ENCODE measurements at regions not wholly inside any gene's neighbourhood (a gene's known extent, or its start where the extent isn't known, plus 50 kb on each side); places are given as distances from the start of the nearest gene placed in this dataset.

- Histone ChIP-seq H3K9me1 (replicated peaks; ENCODE audit: control insufficient read depth, extremely low read depth, insufficient read depth, low read length) (no peaks in the 10 kb centered on the region), H3K27me3 (ENCODE audit: control insufficient read depth in 2 of 2, insufficient read depth in 2 of 2, low read length in 2 of 2) (no peaks in the 10 kb centered on the region)
These were observed 485.3 kb downstream of the PSAT1 start for GRCh38 chr9:78782234-78782633.

More at GRCh38 chr9:78782234-78782633, 485.3 kb downstream of the PSAT1 start:
- CTCF ChIA-PET: no interaction called here
- H3K4me2 ChIP-seq (ENCODE audit: insufficient read depth, low read length): no peak overlapping the region
- dilution Hi-C loops (cut with MboI; ENCODE audit: extremely low pct_ligation_motif_present, low sequenced_read_pairs): no loop called here
- H3K4me3 ChIP-seq (replicated peaks in 1 of 3; ENCODE audit: insufficient read depth in 1 of 3, low read depth in 1 of 3, low read length in 3 of 3): no peak overlapping the region
- TF ChIP-seq MAX (IDR thresholded peaks at IDR 0.05; ENCODE audit: insufficient read depth, insufficient read length) (no peak), FOS (IDR thresholded peaks at IDR 0.05; ENCODE audit: borderline replicate concordance, insufficient read depth, low read length) (no peak), POLR2A (IDR thresholded peaks at IDR 0.05; ENCODE audit: low read depth, low read length) (no peak), CTCF (IDR thresholded peaks at IDR 0.05; ENCODE audit: extremely low read depth in 1 of 2, insufficient read depth in 1 of 2, low read depth in 1 of 2, low read length in 2 of 2) (no peak), JUN (IDR thresholded peaks at IDR 0.05; ENCODE audit: borderline replicate concordance, insufficient read depth, insufficient read length, low read depth) (no peak), POLR2AphosphoS5 (IDR thresholded peaks at IDR 0.05; ENCODE audit: insufficient read depth, low read depth, low read length) (no peak), MYC (IDR thresholded peaks at IDR 0.05; ENCODE audit: low read depth, low read length) (no peak), GATA2 (IDR thresholded peaks at IDR 0.05; ENCODE audit: insufficient read depth, insufficient read length, low read depth, low read length) (no peak), EZH2 (IDR thresholded peaks at IDR 0.05; ENCODE audit: borderline replicate concordance, low read depth, low read length, severe bottlenecking) (no peak)
- no peak for FAIRE-seq
- no peaks in the 10 kb centered on the region for H3K79me2 ChIP-seq (ENCODE audit: control insufficient read depth, insufficient read depth, low read length)
- no TSS peak for BruUV-seq (replicated peaks)
- H3K36me3 ChIP-seq (ENCODE audit: control insufficient read depth in 2 of 2, extremely low read depth in 1 of 2, insufficient read depth in 2 of 2, low read length in 2 of 2): no peaks in the 10 kb centered on the region
- H3K4me1 ChIP-seq (ENCODE audit: control insufficient read depth, extremely low read depth, insufficient read depth, low read length): peaks cover 10% of the 10 kb centered on the region
- no peak overlapping the region for H3K27ac ChIP-seq (ENCODE audit: insufficient read depth, low read depth, low read length)
- H3K9ac ChIP-seq (replicated peaks; ENCODE audit: extremely low read depth, insufficient read depth, low read length): no peak overlapping the region
- H4K20me1 ChIP-seq (replicated peaks; ENCODE audit: control insufficient read depth, extremely low read depth, insufficient read depth, low read length): no peaks in the 10 kb centered on the region
- no peak for DNase-seq (ENCODE audit: low read depth, low spot score)
- H2AFZ ChIP-seq (ENCODE audit: low read depth, low read length): no peak overlapping the region
- POLR2A ChIA-PET: no interaction called here
- H3K9me3 ChIP-seq (replicated peaks; ENCODE audit: control insufficient read depth, insufficient read depth, low read length): no peaks in the 10 kb centered on the region
- intact Hi-C loops (cut with micrococcal nuclease): no loop called here
